Mesenchymal stem cell (in vitro differentiated cells and primary cell): ENCODE measurements at regions not wholly inside any gene's neighbourhood (a gene's known extent, or its start where the extent isn't known, plus 50 kb on each side); places are given as distances from the start of the nearest gene placed in this dataset.

Experiments
- DNase-seq: peaks from one replicate; pipeline ENCODE4 v3.0.0-alpha.2; 2013
- H2AFZ ChIP-seq: one replicate; pipeline ENCODE4 v1.6.1; 2013; ENCODE audit warnings: low read depth, mild to moderate bottlenecking, control low read depth, inconsistent platforms, low read length, moderate library complexity
- H2AK5ac ChIP-seq: 2 replicates; pipeline ENCODE4 v1.6.1; 2013; ENCODE audit warnings: low read length, moderate library complexity, mild to moderate bottlenecking, inconsistent platforms; ENCODE audit not compliant: severe bottlenecking
- H2BK120ac ChIP-seq: one replicate; pipeline ENCODE4 v1.6.1; 2013; ENCODE audit warnings: low read depth, mild to moderate bottlenecking, inconsistent platforms, low read length, moderate library complexity
- H2BK12ac ChIP-seq, 2 experiments: one replicate each; pipeline ENCODE4 v1.6.1; 2013; ENCODE audit warnings: inconsistent platforms in 2 of 2, low read length in 2 of 2, mild to moderate bottlenecking in 2 of 2, moderate library complexity in 2 of 2, control low read depth in 1 of 2
- H2BK15ac ChIP-seq: one replicate; pipeline ENCODE4 v1.6.1; 2013; ENCODE audit warnings: mild to moderate bottlenecking, low read depth, inconsistent platforms; ENCODE audit not compliant: poor library complexity, severe bottlenecking
- H2BK5ac ChIP-seq: 2 replicates; pipeline ENCODE4 v1.6.1; 2013; ENCODE audit warnings: low read depth, mild to moderate bottlenecking, low read length, control low read depth, inconsistent platforms; ENCODE audit not compliant: poor library complexity, severe bottlenecking
- H3K14ac ChIP-seq, 2 experiments: one replicate each; pipeline ENCODE4 v1.6.1; 2013; ENCODE audit warnings: inconsistent platforms in 2 of 2, low read length in 2 of 2, control low read depth in 1 of 2, mild to moderate bottlenecking in 1 of 2, moderate library complexity in 1 of 2
- H3K18ac ChIP-seq, 2 experiments: one replicate each; pipeline ENCODE4 v1.6.1; 2013; ENCODE audit warnings: inconsistent platforms in 2 of 2, low read length in 2 of 2, control low read depth in 1 of 2, low read depth in 1 of 2, mild to moderate bottlenecking in 1 of 2
- H3K23ac ChIP-seq, 2 experiments: one replicate each; pipeline ENCODE4 v1.6.1; 2013; ENCODE audit warnings: inconsistent platforms in 2 of 2, low read length in 2 of 2, mild to moderate bottlenecking in 2 of 2, moderate library complexity in 2 of 2, control low read depth in 1 of 2
- H3K27ac ChIP-seq: 2 replicates; pipeline ENCODE4 v1.5.1; 2013; ENCODE audit warnings: mild to moderate bottlenecking, moderate library complexity, low read length, control low read depth, inconsistent platforms; ENCODE audit not compliant: poor library complexity, severe bottlenecking
- H3K27me3 ChIP-seq, 2 experiments: 2 replicates each; pipeline versions ENCODE4 v1.6.1 to v1.7.0; 2013; ENCODE audit warnings: low read length in 2 of 2, mild to moderate bottlenecking in 2 of 2, moderate library complexity in 2 of 2, control low read depth in 1 of 2, inconsistent platforms in 1 of 2; ENCODE audit not compliant: control insufficient read depth in 1 of 2, insufficient read depth in 1 of 2
- H3K36me3 ChIP-seq, 2 experiments: 2 replicates each; pipeline versions ENCODE4 v1.6.1 to v1.7.0; 2013; ENCODE audit warnings: low read length in 2 of 2, control low read depth in 1 of 2, inconsistent platforms in 1 of 2, low read depth in 1 of 2, mild to moderate bottlenecking in 1 of 2; ENCODE audit not compliant: insufficient read depth in 2 of 2, control insufficient read depth in 1 of 2
- H3K4ac ChIP-seq, 2 experiments: one replicate each; pipeline ENCODE4 v1.6.1; 2013; ENCODE audit warnings: inconsistent platforms in 2 of 2, low read length in 2 of 2, mild to moderate bottlenecking in 2 of 2, moderate library complexity in 2 of 2, control low read depth in 1 of 2, low read depth in 1 of 2
- H3K4me1 ChIP-seq: 2 replicates; pipeline ENCODE4 v1.6.1; 2013; ENCODE audit warnings: low read depth, low read length, control low read depth; ENCODE audit not compliant: control insufficient read depth, insufficient read depth
- H3K4me2 ChIP-seq: 2 replicates; pipeline ENCODE4 v1.6.1; 2013; ENCODE audit warnings: low read length, mild to moderate bottlenecking, inconsistent platforms; ENCODE audit not compliant: poor library complexity, severe bottlenecking
- H3K4me3 ChIP-seq, 2 experiments: 2 replicates each; pipeline versions ENCODE4 v1.5.1 to v1.7.0; 2013; ENCODE audit warnings: low read length in 2 of 2, mild to moderate bottlenecking in 2 of 2, control low read depth in 1 of 2, low read depth in 1 of 2; ENCODE audit not compliant: insufficient read depth in 1 of 2
- H3K79me1 ChIP-seq: replicated peaks from 2 replicates; pipeline ENCODE4 v1.6.1; 2013; ENCODE audit warnings: mild to moderate bottlenecking, control low read depth, low read length, inconsistent platforms; ENCODE audit not compliant: poor library complexity, severe bottlenecking
- H3K9ac ChIP-seq: 2 replicates; pipeline ENCODE4 v1.7.0; 2013; ENCODE audit warnings: mild to moderate bottlenecking, low read length, moderate library complexity
- H3K9me3 ChIP-seq: 2 replicates; pipeline ENCODE4 v1.7.0; 2013; ENCODE audit warnings: mild to moderate bottlenecking, low read length; ENCODE audit not compliant: control insufficient read depth
- H4K8ac ChIP-seq: one replicate; pipeline ENCODE4 v1.6.1; 2013; ENCODE audit warnings: inconsistent platforms, mild to moderate bottlenecking, low read length, moderate library complexity
- H4K91ac ChIP-seq: one replicate; pipeline ENCODE4 v1.6.1; 2013; ENCODE audit warnings: mild to moderate bottlenecking, low read length, inconsistent platforms
- WGBS: methylation state at CpG from one replicate; pipeline ENCODE4 v1.1.7; 2013; ENCODE audit warnings: mixed read lengths; 5-methylcytosine and 5-hydroxymethylcytosine counted together

DNA sequence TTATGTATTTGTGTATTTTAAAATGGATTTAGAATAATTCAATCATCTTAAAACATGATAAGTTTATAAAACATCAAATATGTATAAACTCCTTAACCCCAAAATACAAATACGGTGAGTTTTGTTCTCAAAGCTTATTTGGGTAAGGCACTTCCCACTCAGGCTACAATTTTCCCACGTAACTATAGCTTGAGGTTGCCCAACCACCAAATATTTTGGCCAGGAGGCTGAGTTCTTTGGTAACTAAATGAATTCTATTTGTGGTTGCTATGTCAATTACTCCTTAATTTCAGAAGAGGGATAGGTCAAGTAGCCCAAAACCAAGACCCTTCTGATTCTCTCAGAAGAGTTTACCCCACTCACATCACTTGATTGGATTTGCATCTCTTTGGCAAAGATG is 70.4 kb downstream of the MYL12B start:
- Histone ChIP-seq H4K8ac (no peak overlapping the region), H3K4me2 (no peak overlapping the region), H3K14ac (no peak overlapping the region), H3K18ac (no peak overlapping the region), H3K4me1 (no peaks in the 10 kb centered on the region), H2BK15ac (no peak overlapping the region), H3K79me1 (no peaks in the 10 kb centered on the region), H4K91ac (no peak overlapping the region), H3K4ac (no peak overlapping the region), H2BK12ac (no peak overlapping the region), H3K9me3 (no peaks in the 10 kb centered on the region), H2BK120ac (no peak overlapping the region), H2AK5ac (no peak overlapping the region), H3K27ac (no peak overlapping the region), H3K36me3 (no peaks in the 10 kb centered on the region), H3K27me3 (no peaks in the 10 kb centered on the region), H3K4me3 (no peak overlapping the region), H2AFZ (no peak overlapping the region), H3K23ac (no peak overlapping the region), H3K9ac (no peak overlapping the region), H2BK5ac (no peak overlapping the region)
- DNase-seq = no peak
- WGBS = 90% methylated on average over 1 of the region's 2 CpGs

DNA sequence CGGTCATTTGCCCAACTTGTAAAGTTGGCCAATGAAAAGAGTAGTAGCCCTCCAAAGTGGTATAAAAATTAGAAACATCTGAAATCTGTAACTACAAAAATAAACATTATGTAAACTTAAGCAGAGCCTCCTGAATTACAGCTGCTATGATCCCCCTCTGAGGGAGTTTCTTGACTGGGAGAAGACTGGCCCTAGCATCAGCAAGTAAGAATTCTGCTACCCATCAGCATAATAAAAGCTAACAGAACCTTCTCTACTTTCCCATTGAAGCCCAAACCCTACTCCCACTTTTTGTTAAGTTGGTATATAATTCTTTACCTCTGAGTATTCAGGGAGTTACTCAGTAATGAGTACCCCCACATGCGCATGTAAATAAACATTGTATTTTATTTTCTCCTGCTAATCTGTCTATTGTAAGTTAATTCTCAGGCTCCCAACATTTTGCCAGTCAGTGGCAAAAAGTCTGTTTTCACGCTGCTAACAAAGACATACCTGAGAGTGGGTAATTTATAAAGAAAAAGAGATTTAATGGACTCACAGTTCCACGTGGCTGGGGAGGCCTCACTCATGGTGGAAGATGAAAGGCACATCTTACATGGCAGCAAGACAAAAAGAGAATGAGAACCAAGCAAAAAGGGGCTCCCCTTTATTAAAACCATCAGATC is 71.3 kb downstream of the MYL12B start:
- H3K18ac ChIP-seq = no peak overlapping the region
- H3K4me3 ChIP-seq = no peak overlapping the region
- no peak overlapping the region for H2BK15ac ChIP-seq
- no peaks in the 10 kb centered on the region for H3K36me3 ChIP-seq
- H2AFZ ChIP-seq = no peak overlapping the region
- H4K91ac ChIP-seq = no peak overlapping the region
- no peak overlapping the region for H3K27ac ChIP-seq
- no peak overlapping the region for H3K4me2 ChIP-seq
- H2AK5ac ChIP-seq = no peak overlapping the region
- no peak overlapping the region for H3K9ac ChIP-seq
- H3K4me1 ChIP-seq = no peaks in the 10 kb centered on the region
- no peak overlapping the region for H3K23ac ChIP-seq
- H3K79me1 ChIP-seq = no peaks in the 10 kb centered on the region
- H2BK12ac ChIP-seq = no peak overlapping the region
- no peak for DNase-seq
- no peak overlapping the region for H3K4ac ChIP-seq
- H3K14ac ChIP-seq = no peak overlapping the region
- no peaks in the 10 kb centered on the region for H3K9me3 ChIP-seq
- H2BK5ac ChIP-seq = no peak overlapping the region
- H3K27me3 ChIP-seq = no peaks in the 10 kb centered on the region
- no peak overlapping the region for H4K8ac ChIP-seq
- 78% methylated on average over 2 of the region's 4 CpGs for WGBS
- H2BK120ac ChIP-seq = no peak overlapping the region

DNA sequence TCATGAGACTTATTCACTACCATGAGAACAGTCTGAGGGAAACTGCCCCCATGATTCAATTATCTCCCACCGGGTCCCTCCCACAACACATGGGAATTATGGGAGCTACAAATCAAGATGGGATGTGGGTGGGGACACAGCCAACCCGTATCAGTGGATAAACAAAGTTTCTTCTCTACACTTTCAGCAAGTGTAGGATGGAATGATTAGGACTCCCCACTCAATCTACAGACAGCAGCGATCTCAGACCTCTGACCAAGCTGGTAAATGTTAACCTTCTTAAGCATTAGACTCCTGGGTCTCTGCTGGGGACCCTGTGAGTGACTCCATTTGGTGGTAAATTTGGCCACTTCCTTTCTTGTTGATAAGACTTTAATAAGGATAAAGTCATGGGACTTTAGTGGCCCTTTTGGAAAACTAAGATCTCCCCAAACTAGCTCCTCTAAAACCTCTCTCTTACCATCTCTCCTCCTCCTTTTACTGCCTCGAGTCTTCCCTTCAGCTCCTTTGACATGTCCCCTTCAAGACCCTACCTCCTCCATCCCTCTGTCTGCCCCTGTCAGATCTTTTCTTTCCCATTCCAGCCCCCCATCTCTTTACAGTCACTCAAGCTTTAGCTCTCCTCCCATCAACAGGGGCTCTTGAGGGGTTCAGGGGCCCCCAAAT is 71.9 kb downstream of the MYL12B start:
- Histone ChIP-seq H3K36me3 (no peaks in the 10 kb centered on the region), H2BK120ac (no peak overlapping the region), H2BK12ac (no peak overlapping the region), H3K79me1 (no peaks in the 10 kb centered on the region), H3K18ac (no peak overlapping the region), H3K23ac (no peak overlapping the region), H2AK5ac (no peak overlapping the region), H3K27me3 (no peaks in the 10 kb centered on the region), H3K4ac (no peak overlapping the region), H2BK5ac (no peak overlapping the region), H3K9me3 (no peaks in the 10 kb centered on the region), H3K14ac (no peak overlapping the region), H2BK15ac (no peak overlapping the region), H3K27ac (no peak overlapping the region), H4K8ac (no peak overlapping the region), H4K91ac (no peak overlapping the region), H3K9ac (no peak overlapping the region), H3K4me1 (no peaks in the 10 kb centered on the region), H3K4me3 (no peak overlapping the region), H3K4me2 (no peak overlapping the region), H2AFZ (no peak overlapping the region)
- no peak for DNase-seq
- WGBS = 93% methylated on average over 2 of the region's 4 CpGs

DNA sequence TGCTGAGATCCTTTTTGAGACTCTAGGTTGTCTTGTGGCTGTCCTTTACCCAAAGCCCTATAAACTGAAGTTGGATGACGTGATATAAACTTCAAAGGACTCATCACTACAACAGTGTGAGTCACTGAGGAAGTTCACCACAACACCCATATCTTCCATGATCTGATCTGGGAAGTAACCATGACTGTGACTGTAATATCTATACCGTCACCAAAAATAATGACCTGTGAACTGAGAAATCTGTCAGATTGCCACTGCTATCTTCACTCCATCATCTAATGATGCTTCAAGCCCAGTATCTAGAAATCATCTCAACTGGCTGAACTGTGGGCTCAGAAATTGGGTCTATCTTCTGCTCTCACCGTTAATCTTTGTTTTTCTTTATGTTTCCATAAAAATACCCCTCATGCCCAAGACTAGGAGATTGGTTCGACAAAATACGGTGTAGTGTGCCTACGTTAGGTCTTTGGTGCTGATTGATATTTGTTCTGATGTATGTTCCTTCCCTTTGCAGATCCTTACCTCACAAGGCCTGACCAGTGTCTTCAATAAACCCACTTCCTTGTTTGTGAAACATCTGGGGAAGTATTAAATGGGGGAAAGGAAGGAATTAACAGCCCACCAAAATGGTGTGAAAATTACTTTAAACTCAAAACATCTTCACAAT is 78.2 kb downstream of the MYL12B start:
- Histone ChIP-seq H2AFZ (no peak overlapping the region), H2BK120ac (no peak overlapping the region), H4K8ac (no peak overlapping the region), H3K4me1 (no peaks in the 10 kb centered on the region), H3K4me2 (no peak overlapping the region), H3K14ac (no peak overlapping the region), H2AK5ac (no peak overlapping the region), H2BK5ac (no peak overlapping the region), H3K4me3 (no peak overlapping the region), H3K23ac (no peak overlapping the region), H2BK15ac (no peak overlapping the region), H3K79me1 (no peaks in the 10 kb centered on the region), H4K91ac (no peak overlapping the region), H3K27ac (no peak overlapping the region), H3K27me3 (no peaks in the 10 kb centered on the region), H3K4ac (no peak overlapping the region), H3K9ac (no peak overlapping the region), H3K18ac (no peak overlapping the region), H2BK12ac (no peak overlapping the region), H3K36me3 (no peaks in the 10 kb centered on the region), H3K9me3 (no peaks in the 10 kb centered on the region)
- DNase-seq = peak; percentile 61
- WGBS = 89% methylated on average over 6 of the region's 6 CpGs
